GM12872 (cell line): ENCODE measurements at regions not wholly inside any gene's neighbourhood (a gene's known extent, or its start where the extent isn't known, plus 50 kb on each side); places are given as distances from the start of the nearest gene placed in this dataset.

Experiments
- CTCF ChIP-seq: IDR thresholded peaks from 3 replicates; pipeline ENCODE4 v1.5.1; 2011; ENCODE audit warnings: low read depth, mild to moderate bottlenecking, low read length, moderate library complexity; ENCODE audit not compliant: insufficient read depth

DNA sequence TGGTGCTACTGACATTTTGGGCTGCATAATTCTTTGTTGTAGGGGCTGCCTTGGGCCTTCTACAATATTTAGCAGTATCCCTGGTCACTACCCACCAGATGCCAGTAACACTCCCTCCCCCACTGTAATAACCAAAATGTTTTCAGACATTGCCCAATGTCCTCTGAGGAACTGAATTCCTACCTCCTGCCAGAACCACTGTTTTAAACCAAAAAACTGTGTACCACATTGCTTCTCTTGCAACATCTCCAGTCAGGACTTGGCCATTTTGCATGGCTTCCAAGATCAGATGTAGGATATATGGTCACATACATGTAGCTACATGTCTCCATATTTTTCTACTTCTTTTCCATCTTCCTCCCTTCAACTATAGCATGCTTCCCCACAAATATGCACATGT is 97.4 kb upstream of the IFNGR1 start:
- TF ChIP-seq CTCF, result no peak

GRCh38 chr6:137315081-137315480 is 95.9 kb upstream of the IFNGR1 start:
- no peak for TF ChIP-seq CTCF

- TF ChIP-seq CTCF, result peak; percentile 73
Observed at GRCh38 chr6:137313928-137314855, 95.0 kb upstream of the IFNGR1 start.

DNA sequence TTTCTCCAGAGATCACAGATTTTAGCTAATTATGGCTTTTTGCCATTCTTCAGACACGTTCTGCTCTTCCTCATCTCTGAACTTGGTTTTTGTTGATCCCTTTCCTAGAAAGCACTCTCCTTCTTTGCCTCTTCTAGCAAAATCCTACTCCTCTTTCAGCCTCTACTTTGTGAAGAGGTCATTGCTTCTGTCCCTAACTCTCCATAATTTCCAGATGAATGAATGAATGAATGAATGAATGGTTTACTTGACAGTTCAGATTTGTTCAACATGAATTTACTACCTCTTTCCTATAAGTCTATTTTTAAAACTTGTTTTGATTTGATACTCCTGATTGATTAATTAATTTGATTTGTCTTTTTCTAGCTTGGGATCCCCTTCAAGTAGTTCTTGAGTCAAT is 94.0 kb upstream of the IFNGR1 start:
- TF ChIP-seq CTCF, result no peak

DNA sequence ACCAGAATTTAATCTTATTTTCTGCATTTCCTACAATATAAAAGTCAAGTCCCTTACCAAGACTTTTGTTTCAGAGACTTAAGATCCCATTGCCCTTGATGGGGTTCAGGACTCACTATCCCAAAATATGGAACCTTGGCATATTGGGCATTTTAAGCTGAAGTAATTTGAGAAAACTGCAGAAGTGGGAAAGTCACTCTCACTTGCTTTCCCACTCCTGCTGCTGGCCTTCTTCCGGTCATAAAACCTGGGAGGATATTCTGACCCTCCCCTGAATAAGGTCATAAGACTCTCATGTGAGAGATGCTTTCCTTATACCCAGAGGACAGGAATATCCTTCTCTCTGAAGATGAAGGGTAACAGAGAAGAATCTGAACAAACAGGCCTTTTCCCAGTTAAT is 92.8 kb upstream of the IFNGR1 start:
- no peak for TF ChIP-seq CTCF

GRCh38 chr6:137309078-137309762 is 90.0 kb upstream of the IFNGR1 start:
- TF ChIP-seq CTCF, result no peak

- TF ChIP-seq CTCF, result no peak
Observed at GRCh38 chr6:137307163-137307854, 88.1 kb upstream of the IFNGR1 start.
